HG03354 (cell line): ENCODE measurements at regions not wholly inside any gene's neighbourhood (a gene's known extent, or its start where the extent isn't known, plus 50 kb on each side); places are given as distances from the start of the nearest gene placed in this dataset.
"Not testable (repeated sequence)": the region's sequence is repeated elsewhere in the genome, so short reads cannot be mapped to it uniquely, and the experiment has no call there.

Experiments used
- ATAC-seq: cut with Tn5 transposase; IDR thresholded peaks from one replicate; pipeline ENCODE4 v1.9.1; 2021; ENCODE audit warnings: mild to moderate bottlenecking; ENCODE audit not compliant: unreplicated experiment, poor library complexity, severe bottlenecking

- ATAC-seq, result not testable (repeated sequence)
Measured at GRCh38 chr6:63006018-63006417, 205.3 kb upstream of the FKBP1C start.

- not testable (repeated sequence) for ATAC-seq
Measured at GRCh38 chr6:63010962-63011361, 200.3 kb upstream of the FKBP1C start.

- ATAC-seq, result no peak
Measured at GRCh38 chr6:63014290-63014689, 197.0 kb upstream of the FKBP1C start.

DNA sequence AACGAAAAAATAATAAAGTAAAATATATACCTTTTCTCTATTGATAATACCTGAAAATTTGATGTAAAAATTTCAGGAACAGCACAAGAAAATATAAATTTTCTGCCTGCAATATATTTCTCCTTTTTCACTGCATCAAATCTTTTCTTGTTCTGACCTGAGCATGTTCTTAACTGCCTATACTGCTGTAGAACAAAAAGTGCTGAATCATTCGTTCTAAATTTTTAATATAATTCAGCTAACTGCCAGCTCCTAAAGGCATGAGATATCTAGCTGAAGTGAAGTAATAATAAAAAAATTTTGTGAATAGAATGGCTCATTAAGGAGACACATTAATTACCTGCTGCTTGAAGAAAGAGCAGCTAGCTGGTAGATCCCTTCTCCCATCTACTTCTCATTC is 188.6 kb upstream of the FKBP1C start:
- no peak for ATAC-seq

DNA sequence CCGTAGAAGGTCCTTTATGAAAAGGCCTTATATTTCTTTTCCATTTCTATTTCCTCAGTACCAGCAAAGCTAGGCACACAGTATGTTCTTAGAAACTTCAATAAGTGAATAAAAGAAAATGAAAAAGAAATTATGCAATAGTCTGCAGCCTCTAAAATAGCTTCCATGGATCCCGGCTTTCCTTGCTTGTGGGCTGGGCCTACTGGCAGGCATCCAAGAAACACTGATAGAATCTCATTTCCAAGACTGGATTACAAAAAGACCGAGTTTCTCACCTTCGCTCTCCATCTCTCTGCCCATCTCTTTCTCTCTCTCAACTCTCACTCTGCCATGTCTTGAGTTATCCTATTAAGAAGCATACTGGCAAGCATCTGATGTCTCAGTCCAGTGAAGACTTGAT is 187.5 kb upstream of the FKBP1C start:
- no peak for ATAC-seq

- ATAC-seq, result no peak
Measured at GRCh38 chr6:63049216-63049615, 162.1 kb upstream of the FKBP1C start.

DNA sequence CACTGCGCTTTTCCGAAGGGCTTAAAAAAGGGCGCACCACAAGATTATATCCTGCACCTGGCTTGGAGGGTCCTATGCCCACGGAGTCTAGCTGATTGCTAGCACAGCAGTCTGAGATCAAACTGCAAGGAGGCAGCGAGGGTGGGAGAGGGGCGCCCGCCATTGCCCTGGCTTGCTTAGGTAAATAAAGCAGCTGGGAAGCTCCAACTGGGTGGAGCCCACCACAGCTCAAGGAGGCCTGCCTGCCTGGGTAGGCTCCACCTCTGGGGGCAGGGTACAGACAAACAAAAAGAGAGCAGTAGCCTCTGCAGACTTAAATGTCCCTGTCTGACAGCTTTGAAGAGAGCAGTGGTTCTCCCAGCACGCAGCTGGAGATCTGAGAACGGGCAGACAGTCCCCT is 158.1 kb upstream of the FKBP1C start:
- not testable (repeated sequence) for ATAC-seq

- ATAC-seq, result no peak
Measured at GRCh38 chr6:63058601-63059000, 152.7 kb upstream of the FKBP1C start.

DNA sequence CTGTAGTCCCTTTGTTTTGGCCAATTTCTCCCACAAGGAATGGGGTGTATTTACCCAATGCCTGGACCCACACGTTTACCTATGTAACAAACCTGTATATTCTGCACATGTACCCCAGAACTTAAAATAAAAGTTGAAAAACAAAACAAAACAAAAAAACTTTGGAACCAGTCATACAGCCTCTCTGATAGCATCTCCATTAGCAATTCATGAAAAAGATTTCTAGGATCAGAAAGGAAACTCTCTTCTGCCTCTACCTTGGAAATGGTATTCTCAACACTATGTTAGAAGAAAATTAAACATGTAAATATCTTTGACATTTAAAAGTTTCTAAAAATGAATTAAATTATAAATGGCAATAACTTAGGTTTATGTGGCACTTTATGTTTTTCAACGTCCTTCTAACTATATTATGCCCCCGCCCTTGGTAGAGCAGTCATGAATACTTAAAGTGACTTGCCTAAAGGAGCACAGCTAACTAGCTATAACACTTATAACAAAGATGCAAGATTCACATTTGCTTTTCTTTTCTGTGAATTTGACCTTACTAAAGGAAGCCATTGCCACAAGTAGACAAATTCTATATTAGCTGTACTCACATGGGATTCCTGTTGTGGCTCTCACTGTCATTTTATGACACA is 147.5 kb upstream of the FKBP1C start:
- ATAC-seq, result no peak

GRCh38 chr6:63066055-63066704 is 145.1 kb upstream of the FKBP1C start:
- ATAC-seq, result peak; percentile 87

GRCh38 chr6:63094947-63095346 is 116.3 kb upstream of the FKBP1C start:
- no peak for ATAC-seq

- peak; percentile 79 for ATAC-seq
Measured at GRCh38 chr6:63097222-63097621, 114.0 kb upstream of the FKBP1C start.

DNA sequence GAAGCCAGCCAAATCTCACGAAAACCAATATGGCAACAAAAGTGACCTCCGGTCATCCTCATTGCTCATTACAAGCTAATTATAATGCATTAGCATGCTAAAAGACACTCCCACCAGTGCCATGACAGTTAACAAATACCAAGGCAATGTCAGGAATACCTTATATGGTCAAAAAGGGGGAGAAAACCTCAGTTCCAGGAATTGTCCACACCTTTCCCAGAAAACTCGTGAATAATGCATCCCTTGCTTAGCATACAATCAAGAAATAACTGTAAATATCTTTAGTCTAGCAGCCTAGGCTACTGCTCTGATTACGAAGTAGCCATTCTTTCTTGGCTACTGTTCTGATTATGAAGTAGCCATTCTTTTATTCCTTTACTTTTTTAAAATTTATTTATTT is 112.5 kb upstream of the FKBP1C start:
- ATAC-seq, result no peak

- no peak for ATAC-seq
Measured at GRCh38 chr6:63099772-63100459, 111.4 kb upstream of the FKBP1C start.

- peak; percentile 84 for ATAC-seq
Measured at GRCh38 chr6:63114610-63115211, 96.6 kb upstream of the FKBP1C start.

DNA sequence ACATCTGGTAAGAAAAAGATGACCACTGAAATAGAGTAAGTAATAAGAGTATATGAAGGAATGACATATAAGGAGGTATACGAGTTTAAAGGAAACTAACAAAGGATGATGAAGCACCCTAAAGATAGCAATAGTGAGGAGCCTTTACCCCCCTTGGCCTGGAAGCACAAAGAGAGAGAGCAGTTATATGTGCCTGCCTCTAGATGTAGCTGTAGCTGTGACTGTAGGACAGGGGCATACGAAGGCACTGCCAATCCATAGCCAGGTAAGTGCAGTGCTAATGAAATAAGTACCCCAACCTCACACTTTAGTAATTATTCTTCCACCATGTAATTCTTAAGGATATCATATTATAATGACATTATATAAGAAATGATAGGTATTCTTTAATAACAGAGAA is 90.1 kb upstream of the FKBP1C start:
- no peak for ATAC-seq

DNA sequence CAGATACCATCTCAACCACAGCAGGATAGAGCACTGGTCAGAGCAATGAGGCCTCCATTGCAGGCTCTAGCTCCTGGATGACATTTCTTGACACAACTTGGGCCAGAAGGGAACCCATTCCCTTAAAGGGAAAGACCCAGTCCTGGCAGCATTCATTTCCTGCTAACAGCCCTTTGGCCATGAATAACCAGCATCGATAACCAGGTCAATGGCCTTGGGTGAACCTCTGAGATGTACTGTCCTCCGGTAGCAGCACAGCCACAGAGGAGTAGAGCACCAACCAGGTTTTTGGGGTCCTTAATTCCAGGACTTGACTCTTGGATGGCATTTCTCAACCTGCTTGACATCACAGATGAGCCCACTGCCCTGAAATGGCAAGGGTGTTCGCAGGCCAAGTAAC is 71.2 kb upstream of the FKBP1C start:
- ATAC-seq, result no peak

GRCh38 chr6:63140692-63141318 is 70.5 kb upstream of the FKBP1C start:
- no peak for ATAC-seq

DNA sequence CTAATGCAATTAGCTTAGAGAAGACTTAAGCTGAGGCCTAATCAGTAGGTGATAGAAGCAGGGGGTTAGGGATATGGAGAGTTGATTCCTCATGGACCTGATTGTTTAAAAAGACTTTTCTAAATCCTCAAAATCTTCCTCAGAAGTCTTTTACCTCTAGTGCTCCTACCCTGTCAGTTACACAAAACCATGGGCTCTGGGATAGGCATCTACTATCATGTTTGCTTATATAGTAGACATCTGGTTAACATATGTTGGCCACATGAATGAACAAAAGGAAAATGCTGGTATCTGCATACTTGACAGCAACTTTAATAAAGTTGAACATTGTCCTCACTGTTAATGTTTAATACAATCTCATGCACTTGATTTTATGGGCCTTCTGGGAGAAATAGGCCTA is 61.5 kb upstream of the FKBP1C start:
- no peak for ATAC-seq

- no peak for ATAC-seq
Measured at GRCh38 chr6:63154535-63154934, 56.7 kb upstream of the FKBP1C start.
